Sigmoid colon (tissue), 6 donors: ENCODE measurements at regions not wholly inside any gene's neighbourhood (a gene's known extent, or its start where the extent isn't known, plus 50 kb on each side); places are given as distances from the start of the nearest gene placed in this dataset.
"Not testable (repeated sequence)": the region's sequence is repeated elsewhere in the genome, so short reads cannot be mapped to it uniquely, and the experiment has no call there.

Experiments
- DNase-seq: peaks from one replicate; pipeline ENCODE4 v3.0.0-alpha.2; 2019
- H3K27ac ChIP-seq, 4 donors: fragments of 200-600 bp; sonication (generic); one replicate each; pipeline ENCODE4 v1.5.1; 2016 to 2019; ENCODE audit warnings: mild to moderate bottlenecking in 1 of 4
- H3K27me3 ChIP-seq, 3 donors: fragments of 200-600 bp; sonication (generic); one replicate each; pipeline ENCODE4 v1.5.1; 2019; ENCODE audit warnings: mild to moderate bottlenecking in 1 of 3
- H3K36me3 ChIP-seq, 4 donors: fragments of 200-600 bp; sonication (generic); one replicate each; pipeline ENCODE4 v1.5.1; 2016 to 2019
- H3K4me1 ChIP-seq, 4 donors: fragments of 200-600 bp; sonication (generic); one replicate each; pipeline ENCODE4 v1.5.1; 2017 to 2019
- H3K4me3 ChIP-seq, 4 donors: fragments of 200-600 bp; sonication (generic); one replicate each; pipeline ENCODE4 v1.5.1; 2017 to 2019; ENCODE audit warnings: mild to moderate bottlenecking in 2 of 4, moderate library complexity in 1 of 4
- H3K9me3 ChIP-seq, 4 donors: fragments of 200-600 bp in 3 of 4; sonication (generic) in 3 of 4; one replicate each; pipeline versions ENCODE4 v1.5.1 to v1.6.1; 2013 to 2019
- EP300 ChIP-seq, 4 donors: sonication (generic); formaldehyde crosslinking; IDR thresholded peaks; one replicate each; pipeline ENCODE4 v1.6.1; 2017; ENCODE audit warnings: antibody characterized with exemption in 4 of 4
- POLR2A ChIP-seq, 2 donors: fragments of 450-650 bp; IDR thresholded peaks; one replicate each; pipeline ENCODE4 v1.6.1; 2016; ENCODE audit warnings: antibody characterized with exemption in 2 of 2, mild to moderate bottlenecking in 2 of 2, moderate library complexity in 2 of 2
- POLR2AphosphoS5 ChIP-seq, 4 donors: sonication (generic); formaldehyde crosslinking; IDR thresholded peaks; one replicate each; pipeline ENCODE4 v1.6.1; 2017; ENCODE audit warnings: antibody characterized with exemption in 4 of 4
- WGBS, 2 donors: extraction: QIAGEN DNeasy Blood & Tissue Kit; methylation state at CpG; one replicate each; pipeline ENCODE4 v1.1.7; 2013; 5-methylcytosine and 5-hydroxymethylcytosine counted together
- intact Hi-C: fragments of 100-400 bp; cut with DNase I; formaldehyde crosslinking; loops from one replicate; pipeline ENCODE4 v1.15.1; 2023
- TF ChIP-seq, protein P1 (sequence below), 4 experiments: fragments of 450-650 bp in 3 of 4; fragments of 200-600 bp in 1 of 4; IDR thresholded peaks; one replicate each; pipeline ENCODE4 v1.5.1; 2016 to 2019; ENCODE audit warnings: antibody characterized with exemption in 4 of 4, mild to moderate bottlenecking in 3 of 4, moderate library complexity in 2 of 4
- donor health status: healthy with polysubstance abuse.
- donor health status: healthy.

DNA sequence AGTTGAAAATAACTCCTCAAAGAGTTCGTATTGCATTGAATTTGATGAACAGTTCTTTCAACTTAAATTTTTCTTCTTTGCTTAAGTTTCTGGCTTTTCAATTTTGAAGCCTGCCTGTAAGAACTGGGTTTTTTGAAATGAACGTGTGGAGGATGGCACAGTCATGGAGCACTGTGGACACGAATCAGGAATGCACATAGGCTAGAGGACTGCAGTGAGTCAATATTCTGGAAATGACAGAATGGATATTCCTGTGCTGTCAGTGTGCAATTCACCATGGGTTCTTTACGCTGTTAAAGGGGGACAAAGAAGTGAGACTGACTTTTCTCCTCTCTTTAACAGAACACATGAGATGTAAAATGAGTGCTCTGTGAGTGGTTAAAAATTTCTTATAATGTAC, 368.0 kb upstream of the AGA start:
- H3K27ac ChIP-seq: no peak overlapping the region
- no peaks in the 10 kb centered on the region for H3K4me1 ChIP-seq
- no peak overlapping the region for H3K4me3 ChIP-seq
- WGBS, 2 donors: 13 to 56% methylated on average over 4 of the region's 4 CpGs
- no peaks in the 10 kb centered on the region for H3K9me3 ChIP-seq
- no peak for DNase-seq
- H3K27me3 ChIP-seq: no peaks in the 10 kb centered on the region
- H3K36me3 ChIP-seq: no peaks in the 10 kb centered on the region
- no peak for TF ChIP-seq POLR2A (IDR thresholded peaks at IDR 0.05)
- TF ChIP-seq, protein P1, sequence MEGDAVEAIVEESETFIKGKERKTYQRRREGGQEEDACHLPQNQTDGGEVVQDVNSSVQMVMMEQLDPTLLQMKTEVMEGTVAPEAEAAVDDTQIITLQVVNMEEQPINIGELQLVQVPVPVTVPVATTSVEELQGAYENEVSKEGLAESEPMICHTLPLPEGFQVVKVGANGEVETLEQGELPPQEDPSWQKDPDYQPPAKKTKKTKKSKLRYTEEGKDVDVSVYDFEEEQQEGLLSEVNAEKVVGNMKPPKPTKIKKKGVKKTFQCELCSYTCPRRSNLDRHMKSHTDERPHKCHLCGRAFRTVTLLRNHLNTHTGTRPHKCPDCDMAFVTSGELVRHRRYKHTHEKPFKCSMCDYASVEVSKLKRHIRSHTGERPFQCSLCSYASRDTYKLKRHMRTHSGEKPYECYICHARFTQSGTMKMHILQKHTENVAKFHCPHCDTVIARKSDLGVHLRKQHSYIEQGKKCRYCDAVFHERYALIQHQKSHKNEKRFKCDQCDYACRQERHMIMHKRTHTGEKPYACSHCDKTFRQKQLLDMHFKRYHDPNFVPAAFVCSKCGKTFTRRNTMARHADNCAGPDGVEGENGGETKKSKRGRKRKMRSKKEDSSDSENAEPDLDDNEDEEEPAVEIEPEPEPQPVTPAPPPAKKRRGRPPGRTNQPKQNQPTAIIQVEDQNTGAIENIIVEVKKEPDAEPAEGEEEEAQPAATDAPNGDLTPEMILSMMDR (IDR thresholded peaks at IDR 0.05): no peak
- no peak for TF ChIP-seq POLR2AphosphoS5 (IDR thresholded peaks at IDR 0.05)
- no peak for TF ChIP-seq EP300 (IDR thresholded peaks at IDR 0.05)
- intact Hi-C loops: no loop called here

DNA sequence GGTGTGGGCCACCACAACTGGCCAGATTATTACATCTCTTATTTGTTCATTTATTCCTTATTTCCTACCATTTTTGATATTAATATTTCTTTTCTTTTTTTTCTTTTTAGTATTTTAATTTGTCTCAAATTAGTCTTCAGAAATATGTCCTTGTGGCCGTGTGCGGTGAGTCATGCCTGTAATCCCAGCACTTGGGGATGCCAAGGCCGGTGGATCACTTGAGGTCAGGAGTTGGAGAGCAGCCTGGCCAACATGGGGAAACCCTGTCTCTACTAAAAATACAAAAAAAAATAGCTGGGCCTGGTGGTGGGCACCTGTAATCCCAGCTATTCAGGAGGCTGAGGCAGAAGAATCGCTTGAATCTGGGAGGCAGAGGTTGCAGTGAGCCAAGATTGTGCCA, 376.2 kb upstream of the AGA start:
- H3K9me3 ChIP-seq, H3K36me3 ChIP-seq, intact Hi-C loops, H3K4me1 ChIP-seq, DNase-seq, H3K27ac ChIP-seq, H3K27me3 ChIP-seq, H3K4me3 ChIP-seq: not testable (repeated sequence)
- WGBS, 2 donors: 96 to 98% methylated on average over 4 of the region's 4 CpGs

DNA sequence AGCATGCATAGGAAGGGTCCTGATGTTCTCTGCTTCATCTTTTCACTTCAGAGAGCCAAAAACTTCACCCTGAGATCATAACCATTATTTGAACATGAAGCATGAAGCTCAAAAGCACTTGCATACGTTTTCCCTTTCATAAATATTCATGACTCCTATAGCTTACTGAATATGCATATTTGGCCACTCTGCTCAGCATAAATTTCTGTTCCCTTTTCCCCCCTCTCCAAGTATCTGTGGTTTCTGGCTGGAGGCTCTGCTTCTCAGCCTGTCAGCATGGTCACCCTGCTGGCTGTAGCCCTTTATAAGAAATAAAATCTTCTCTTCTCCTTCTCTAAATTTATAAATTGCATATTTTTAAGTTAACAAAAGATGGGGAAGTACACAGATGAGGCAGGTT, 384.7 kb upstream of the AGA start:
- Histone ChIP-seq H3K27ac (no peak overlapping the region), H3K9me3 (no peaks in the 10 kb centered on the region), H3K36me3 (no peaks in the 10 kb centered on the region), H3K27me3 (no peaks in the 10 kb centered on the region), H3K4me3 (no peak overlapping the region), H3K4me1 (no peaks in the 10 kb centered on the region)
- intact Hi-C loops: no loop called here
- no peak for DNase-seq
- WGBS, 2 donors: 50 to 66% methylated on average over 1 of the region's 1 CpG
- no peak for TF ChIP-seq EP300 (IDR thresholded peaks at IDR 0.05)
- no peak for TF ChIP-seq POLR2A (IDR thresholded peaks at IDR 0.05)
- TF ChIP-seq, protein P1 (IDR thresholded peaks at IDR 0.05): no peak
- TF ChIP-seq POLR2AphosphoS5 (IDR thresholded peaks at IDR 0.05): no peak

DNA sequence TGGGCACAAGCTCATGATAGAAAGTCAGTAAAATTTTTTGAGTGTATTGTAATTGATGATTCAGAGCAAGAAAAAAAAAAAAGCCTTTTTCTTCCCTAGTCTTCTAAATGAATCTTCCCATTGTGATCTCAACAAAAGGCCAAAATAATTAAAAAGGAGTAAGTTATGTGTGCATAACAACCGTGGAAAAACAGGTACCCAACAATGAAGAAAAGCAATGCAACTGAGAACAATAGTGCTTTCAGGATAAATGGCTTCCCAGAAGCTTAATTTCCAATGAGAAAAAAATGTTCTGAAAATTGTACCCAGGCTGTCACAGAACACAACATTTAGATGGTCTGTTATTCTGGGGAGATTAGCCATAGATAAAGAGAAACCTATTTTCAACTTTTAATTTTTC, 399.0 kb upstream of the AGA start:
- H3K27ac ChIP-seq: no peak overlapping the region
- 40 to 64% methylated on average over 1 of the region's 1 CpG for WGBS, 2 donors
- H3K4me3 ChIP-seq: no peak overlapping the region
- H3K9me3 ChIP-seq: no peaks in the 10 kb centered on the region
- intact Hi-C loops: no loop called here
- no peaks in the 10 kb centered on the region for H3K4me1 ChIP-seq
- DNase-seq: no peak
- TF ChIP-seq EP300 (IDR thresholded peaks at IDR 0.05) (no peak), POLR2A (IDR thresholded peaks at IDR 0.05) (no peak), POLR2AphosphoS5 (IDR thresholded peaks at IDR 0.05) (no peak)
- TF ChIP-seq, protein P1 (IDR thresholded peaks at IDR 0.05): no peak
- no peaks in the 10 kb centered on the region for H3K27me3 ChIP-seq
- no peaks in the 10 kb centered on the region for H3K36me3 ChIP-seq

DNA sequence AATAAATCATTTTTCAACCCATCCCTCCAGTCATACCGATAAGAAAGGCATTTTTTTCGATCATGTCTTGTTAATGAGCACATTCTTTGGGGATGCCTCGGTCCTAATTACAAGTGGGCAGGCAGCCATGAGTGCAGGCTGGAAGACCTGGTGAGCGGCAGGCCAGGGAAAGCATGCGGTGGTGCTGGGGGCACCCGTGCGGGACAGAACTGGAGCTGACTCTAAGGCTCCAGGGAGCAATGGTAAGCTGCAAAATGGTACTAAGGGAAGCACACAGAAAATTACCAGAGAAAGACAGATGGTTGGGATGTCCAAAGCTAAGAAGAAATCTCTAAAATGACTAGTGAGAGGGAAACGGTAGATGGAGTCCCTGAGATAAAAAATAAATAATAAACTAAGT, 411.0 kb upstream of the AGA start:
- intact Hi-C loops: no loop called here
- H3K9me3 ChIP-seq: no peaks in the 10 kb centered on the region
- DNase-seq: no peak
- no peak for TF ChIP-seq EP300 (IDR thresholded peaks at IDR 0.05)
- TF ChIP-seq POLR2AphosphoS5 (IDR thresholded peaks at IDR 0.05): no peak
- TF ChIP-seq, protein P1 (IDR thresholded peaks at IDR 0.05): no peak
- TF ChIP-seq POLR2A (IDR thresholded peaks at IDR 0.05): no peak
- H3K4me1 ChIP-seq: no peaks in the 10 kb centered on the region
- H3K36me3 ChIP-seq: no peaks in the 10 kb centered on the region
- H3K27me3 ChIP-seq: no peaks in the 10 kb centered on the region
- 94% methylated on average over 8 of the region's 8 CpGs for WGBS, 2 donors
- H3K4me3 ChIP-seq: no peak overlapping the region
- no peak overlapping the region for H3K27ac ChIP-seq
